Thyroid gland (tissue), 4 donors: ENCODE measurements at regions not wholly inside any gene's neighbourhood (a gene's known extent, or its start where the extent isn't known, plus 50 kb on each side); places are given as distances from the start of the nearest gene placed in this dataset.

ENCODE experiments used
- DNase-seq, 2 donors: peaks; one replicate each; pipeline ENCODE4 v3.0.0-alpha.2; 2019
- H3K27ac ChIP-seq, 3 donors: fragments of 200-600 bp; sonication (generic); 1 replicate in 2 of 3; 2 replicates in 1 of 3; pipeline ENCODE4 v1.5.1; 2016 to 2019; ENCODE audit warnings: mild to moderate bottlenecking in 1 of 3, moderate library complexity in 1 of 3
- H3K27me3 ChIP-seq: fragments of 200-600 bp; sonication (generic); one replicate; pipeline ENCODE4 v1.5.1; 2019
- H3K36me3 ChIP-seq, 2 donors: fragments of 200-600 bp; sonication (generic); one replicate each; pipeline ENCODE4 v1.5.1; 2016 to 2019
- H3K4me1 ChIP-seq, 2 donors: fragments of 200-600 bp; sonication (generic); one replicate each; pipeline ENCODE4 v1.5.1; 2017 to 2019
- H3K4me3 ChIP-seq, 3 donors: fragments of 200-600 bp; sonication (generic); replicated peaks in 1 of 3; 1 replicate in 2 of 3; 2 replicates in 1 of 3; pipeline ENCODE4 v1.5.1; 2016; ENCODE audit warnings: mild to moderate bottlenecking in 1 of 3
- H3K9me3 ChIP-seq: fragments of 200-600 bp; sonication (generic); one replicate; pipeline ENCODE4 v1.5.1; 2017
- POLR2A ChIP-seq, 2 donors: fragments of 450-650 bp; IDR thresholded peaks; one replicate each; pipeline ENCODE4 v1.6.1; 2017; ENCODE audit warnings: antibody characterized with exemption in 2 of 2, mild to moderate bottlenecking in 2 of 2, moderate library complexity in 1 of 2
- WGBS, 2 donors: methylation state at CpG; one replicate each; pipeline ENCODE4 v1.1.5; 2017; 5-methylcytosine and 5-hydroxymethylcytosine counted together
- intact Hi-C: fragments of 100-400 bp; cut with DNase I; formaldehyde crosslinking; loops from one replicate; pipeline ENCODE4 v1.15.1; 2023
- TF ChIP-seq, protein P1 (sequence below), 6 experiments: fragments of 200-600 bp in 3 of 6; fragments of 450-650 bp in 3 of 6; sonication (generic) in 3 of 6; IDR thresholded peaks; one replicate each; pipeline ENCODE4 v1.5.1; 2016 to 2019; ENCODE audit warnings: antibody characterized with exemption in 6 of 6, mild to moderate bottlenecking in 2 of 6, inconsistent platforms in 1 of 6, moderate library complexity in 1 of 6

DNA sequence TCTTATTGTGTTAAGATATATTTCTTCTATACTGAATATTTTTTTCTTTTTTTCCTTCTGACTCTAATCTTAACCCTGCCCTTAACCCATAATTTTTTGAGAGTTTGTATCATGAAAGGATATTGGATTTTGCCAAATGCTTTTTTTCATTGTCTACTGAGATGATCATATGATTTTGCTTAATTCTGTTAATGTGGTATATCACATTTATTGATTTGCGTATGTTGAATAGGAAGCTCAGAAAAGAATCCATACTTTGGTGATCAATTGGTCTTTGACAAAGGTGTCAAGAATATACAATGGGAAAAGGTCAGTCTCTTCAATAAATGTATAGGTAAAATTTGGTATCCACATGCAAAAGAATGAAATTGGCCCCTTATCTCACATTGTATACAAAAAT lies 588.8 kb upstream of the ADGRB3 start:
- TF ChIP-seq POLR2A (IDR thresholded peaks at IDR 0.05), result no peak
- TF ChIP-seq, protein P1, sequence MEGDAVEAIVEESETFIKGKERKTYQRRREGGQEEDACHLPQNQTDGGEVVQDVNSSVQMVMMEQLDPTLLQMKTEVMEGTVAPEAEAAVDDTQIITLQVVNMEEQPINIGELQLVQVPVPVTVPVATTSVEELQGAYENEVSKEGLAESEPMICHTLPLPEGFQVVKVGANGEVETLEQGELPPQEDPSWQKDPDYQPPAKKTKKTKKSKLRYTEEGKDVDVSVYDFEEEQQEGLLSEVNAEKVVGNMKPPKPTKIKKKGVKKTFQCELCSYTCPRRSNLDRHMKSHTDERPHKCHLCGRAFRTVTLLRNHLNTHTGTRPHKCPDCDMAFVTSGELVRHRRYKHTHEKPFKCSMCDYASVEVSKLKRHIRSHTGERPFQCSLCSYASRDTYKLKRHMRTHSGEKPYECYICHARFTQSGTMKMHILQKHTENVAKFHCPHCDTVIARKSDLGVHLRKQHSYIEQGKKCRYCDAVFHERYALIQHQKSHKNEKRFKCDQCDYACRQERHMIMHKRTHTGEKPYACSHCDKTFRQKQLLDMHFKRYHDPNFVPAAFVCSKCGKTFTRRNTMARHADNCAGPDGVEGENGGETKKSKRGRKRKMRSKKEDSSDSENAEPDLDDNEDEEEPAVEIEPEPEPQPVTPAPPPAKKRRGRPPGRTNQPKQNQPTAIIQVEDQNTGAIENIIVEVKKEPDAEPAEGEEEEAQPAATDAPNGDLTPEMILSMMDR (IDR thresholded peaks at IDR 0.05), result no peak
- 99 to 100% methylated on average over 1 of the region's 1 CpG for WGBS, 2 donors
- intact Hi-C loops, result no loop called here

DNA sequence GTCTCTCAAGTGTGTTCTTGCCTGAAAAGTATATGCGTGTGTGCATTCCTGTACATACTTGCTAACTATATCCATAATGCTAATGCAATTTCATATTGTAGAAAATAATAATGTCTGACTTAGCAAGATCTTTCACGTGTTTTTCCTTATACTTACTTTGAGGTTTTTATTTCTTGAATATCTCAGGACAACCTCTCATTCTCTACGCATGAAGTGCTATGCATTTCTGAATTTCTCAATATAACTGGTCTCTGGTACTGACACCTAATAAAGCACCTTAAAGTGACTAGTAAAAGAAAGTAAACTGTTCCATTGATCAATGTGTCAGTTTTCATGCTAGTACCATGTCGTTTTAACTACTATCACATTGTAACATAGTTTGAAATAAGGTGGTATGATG lies 589.9 kb upstream of the ADGRB3 start:
- Histone ChIP-seq H3K36me3 (no peaks in the 10 kb centered on the region), H3K27ac (no peak overlapping the region), H3K4me1 (no peaks in the 10 kb centered on the region), H3K9me3 (no peaks in the 10 kb centered on the region), H3K27me3 (no peaks in the 10 kb centered on the region), H3K4me3 (no peak overlapping the region)
- TF ChIP-seq, protein P1 (IDR thresholded peaks at IDR 0.05), result no peak
- no peak for TF ChIP-seq POLR2A (IDR thresholded peaks at IDR 0.05)
- 91 to 93% methylated on average over 4 of the region's 4 CpGs for WGBS, 2 donors
- intact Hi-C loops, result no loop called here
- DNase-seq, result no peak

More for the DNA sequence above, 588.8 kb upstream of the ADGRB3 start:
- Histone ChIP-seq H3K27ac (no peak overlapping the region), H3K27me3 (no peaks in the 10 kb centered on the region), H3K36me3 (no peaks in the 10 kb centered on the region), H3K4me1 (no peaks in the 10 kb centered on the region), H3K4me3 (no peak overlapping the region), H3K9me3 (no peaks in the 10 kb centered on the region)
- no peak for DNase-seq

DNA sequence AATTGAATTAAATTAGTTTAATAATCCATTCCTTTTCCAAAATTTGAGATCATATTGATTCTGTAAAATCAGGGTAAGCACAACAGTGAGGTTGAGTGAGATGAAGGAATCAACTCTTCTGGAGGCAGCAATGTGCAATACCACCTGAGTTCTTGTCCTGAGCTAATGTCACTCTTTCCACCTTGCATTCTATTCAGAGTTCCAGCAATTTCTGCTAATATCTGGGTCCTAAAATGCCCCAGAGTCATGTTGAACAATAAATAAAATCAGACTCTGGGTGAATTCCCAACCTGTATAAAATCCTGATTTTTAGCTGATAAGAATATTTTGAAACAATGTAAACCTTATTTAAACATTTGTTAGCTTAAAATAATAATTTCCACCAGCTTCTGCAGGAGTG lies 590.8 kb upstream of the ADGRB3 start:
- no peaks in the 10 kb centered on the region for H3K9me3 ChIP-seq
- H3K27me3 ChIP-seq, result no peaks in the 10 kb centered on the region
- no peaks in the 10 kb centered on the region for H3K36me3 ChIP-seq
- no peaks in the 10 kb centered on the region for H3K4me1 ChIP-seq
- H3K4me3 ChIP-seq, result no peak overlapping the region
- no peak overlapping the region for H3K27ac ChIP-seq
- DNase-seq, result no peak
- intact Hi-C loops, result no loop called here
- TF ChIP-seq, protein P1 (IDR thresholded peaks at IDR 0.05), result no peak
- no peak for TF ChIP-seq POLR2A (IDR thresholded peaks at IDR 0.05)

- intact Hi-C loops, result no loop called here
These were observed 592.0 kb upstream of the ADGRB3 start for GRCh38 chr6:68043122-68043398.

GRCh38 chr6:68042339-68043121 lies 592.6 kb upstream of the ADGRB3 start:
- TF ChIP-seq, protein P1 (IDR thresholded peaks at IDR 0.05), result no peak
- no peak for TF ChIP-seq POLR2A (IDR thresholded peaks at IDR 0.05)
- 69% methylated on average over 4 of the region's 4 CpGs for WGBS, 2 donors
- Histone ChIP-seq H3K27ac (no peak overlapping the region), H3K36me3 (no peaks in the 10 kb centered on the region), H3K27me3 (no peaks in the 10 kb centered on the region), H3K4me3 (no peak overlapping the region), H3K9me3 (no peaks in the 10 kb centered on the region), H3K4me1 (no peaks in the 10 kb centered on the region)
- no peak for DNase-seq
- intact Hi-C loops, result no loop called here

More at GRCh38 chr6:68043122-68043398, 592.0 kb upstream of the ADGRB3 start:
- Histone ChIP-seq H3K36me3 (no peaks in the 10 kb centered on the region), H3K9me3 (no peaks in the 10 kb centered on the region), H3K4me1 (no peaks in the 10 kb centered on the region), H3K27ac (no peak overlapping the region), H3K27me3 (no peaks in the 10 kb centered on the region), H3K4me3 (no peak overlapping the region)
- TF ChIP-seq, protein P1 (IDR thresholded peaks at IDR 0.05), result no peak
- TF ChIP-seq POLR2A (IDR thresholded peaks at IDR 0.05), result no peak
- DNase-seq, result no peak
